Neural progenitor cell (in vitro differentiated cells): ENCODE measurements at regions not wholly inside any gene's neighbourhood (a gene's known extent, or its start where the extent isn't known, plus 50 kb on each side); places are given as distances from the start of the nearest gene placed in this dataset.

Experiments used
- CTCF ChIP-seq: fragments of 200-600 bp; sonication (generic); IDR thresholded peaks from 2 replicates; pipeline ENCODE4 v1.5.1; 2017; ENCODE audit warnings: antibody characterized with exemption, mild to moderate bottlenecking
- EZH2 ChIP-seq: fragments of 200-600 bp; sonication (generic); IDR thresholded peaks from 2 replicates; pipeline ENCODE4 v1.6.1; 2017; ENCODE audit warnings: antibody characterized with exemption, mild to moderate bottlenecking, moderate library complexity

GRCh38 chr5:175037820-175038219 is 313.4 kb downstream of the MSX2 start:
- TF ChIP-seq EZH2 (no peak), CTCF (no peak)
